ENCODE measurements at regions not wholly inside any gene's neighbourhood (a gene's known extent, or its start where the extent isn't known, plus 50 kb on each side); places are given as distances from the start of the nearest gene placed in this dataset.

- DNase-seq: no peak
- peaks cover 0 to 12% of the 10 kb centered on the region in 2 donors for H3K27me3 ChIP-seq (ENCODE audit: control insufficient read depth in 2 of 2, insufficient read depth in 2 of 2, low read length in 2 of 2)
- H3K4me2 ChIP-seq (replicated peaks; ENCODE audit: extremely low read depth, low read length, poor library complexity, severe bottlenecking): no peak overlapping the region
- H3K4me1 ChIP-seq (ENCODE audit: control insufficient read depth in 1 of 2, insufficient read depth in 2 of 2, low read length in 2 of 2): peaks cover 0 to 3% of the 10 kb centered on the region in 2 donors
- no peak for TF ChIP-seq CTCF (IDR thresholded peaks at IDR 0.05)
- peaks cover 0 to 2% (median 0%) of the 10 kb centered on the region in 7 donors for H3K9me3 Mint-ChIP-seq
- H4K20me1 ChIP-seq (ENCODE audit: insufficient read depth, low read length): no peaks in the 10 kb centered on the region
- peaks cover 8% of the 10 kb centered on the region for H3K4me1 Mint-ChIP-seq
- H3K9me3 ChIP-seq (replicated peaks in 1 of 2; ENCODE audit: control insufficient read depth in 1 of 2, insufficient read depth in 1 of 2, low read length in 2 of 2): no peaks in the 10 kb centered on the region
- no peak overlapping the region for H3K27ac Mint-ChIP-seq
- intact Hi-C loops (cut with micrococcal nuclease): loop anchor here in 1 of 2 donors (5.0 kb wide), 1 partner anchor 647 kb away; no protein-coding TSS in a partner anchor
- no peak overlapping the region for H3K9ac ChIP-seq (ENCODE audit: insufficient read depth, low read length, poor library complexity, severe bottlenecking)
- no peak overlapping the region for H3K4me3 ChIP-seq (replicated peaks in 1 of 3; ENCODE audit: low read depth in 2 of 3, low read length in 3 of 3)
- no peaks in the 10 kb centered on the region for H3K36me3 ChIP-seq (replicated peaks in 1 of 2; ENCODE audit: control insufficient read depth in 1 of 2, insufficient read depth in 2 of 2, low read length in 2 of 2)
- H2AFZ ChIP-seq (ENCODE audit: insufficient read depth, low read depth, low read length, poor library complexity, severe bottlenecking): no peak overlapping the region
- H3K27me3 Mint-ChIP-seq (ENCODE audit: low read depth in 3 of 3): peaks cover 11 to 29% (median 18%) of the 10 kb centered on the region in 3 donors
- no peaks in the 10 kb centered on the region for H3K79me2 ChIP-seq (ENCODE audit: insufficient read depth, low read length)
- no peak overlapping the region for H3K4me3 Mint-ChIP-seq
- H3K36me3 Mint-ChIP-seq: no peaks in the 10 kb centered on the region
- H3K27ac ChIP-seq (ENCODE audit: low read depth in 1 of 2, low read length in 2 of 2): no peak overlapping the region
- WGBS (ENCODE audit: insufficient coverage): 83% methylated on average over 7 of the region's 7 CpGs
Observed at GRCh38 chr18:47749600-47749973, 180.9 kb downstream of the SMAD2 start.

- Histone ChIP-seq H2AFZ (ENCODE audit: insufficient read depth, low read depth, low read length, poor library complexity, severe bottlenecking) (peak overlapping the region; percentile 42), H3K27ac (ENCODE audit: low read depth in 1 of 2, low read length in 2 of 2) (no peak overlapping the region), H3K4me2 (replicated peaks; ENCODE audit: extremely low read depth, low read length, poor library complexity, severe bottlenecking) (peak overlapping the region; percentile 60), H3K27me3 (ENCODE audit: control insufficient read depth in 2 of 2, insufficient read depth in 2 of 2, low read length in 2 of 2) (peaks cover 0 to 12% of the 10 kb centered on the region in 2 donors), H3K9me3 (replicated peaks in 1 of 2; ENCODE audit: control insufficient read depth in 1 of 2, insufficient read depth in 1 of 2, low read length in 2 of 2) (no peaks in the 10 kb centered on the region), H3K4me1 (ENCODE audit: control insufficient read depth in 1 of 2, insufficient read depth in 2 of 2, low read length in 2 of 2) (peaks cover 0 to 3% of the 10 kb centered on the region in 2 donors), H3K36me3 (replicated peaks in 1 of 2; ENCODE audit: control insufficient read depth in 1 of 2, insufficient read depth in 2 of 2, low read length in 2 of 2) (no peaks in the 10 kb centered on the region), H3K9ac (ENCODE audit: insufficient read depth, low read length, poor library complexity, severe bottlenecking) (no peak overlapping the region), H4K20me1 (ENCODE audit: insufficient read depth, low read length) (no peaks in the 10 kb centered on the region), H3K4me3 (replicated peaks in 1 of 3; ENCODE audit: low read depth in 2 of 3, low read length in 3 of 3) (no peak overlapping the region), H3K79me2 (ENCODE audit: insufficient read depth, low read length) (no peaks in the 10 kb centered on the region)
- peak; percentile 100 for TF ChIP-seq CTCF (IDR thresholded peaks at IDR 0.05)
- DNase-seq: peak; percentile 69 to 80 (median 76)
- H3K4me3 Mint-ChIP-seq: peak overlapping the region; percentile 27 to 55
- H3K27ac Mint-ChIP-seq: peak overlapping the region in 1 of 7 donors; percentile 13
- intact Hi-C loops (cut with micrococcal nuclease): loop anchor here in 1 of 2 donors (5.0 kb wide), 1 partner anchor 647 kb away; no protein-coding TSS in a partner anchor
- WGBS (ENCODE audit: insufficient coverage): 5% methylated on average over 52 of the region's 60 CpGs
- H3K9me3 Mint-ChIP-seq: peaks cover 0 to 2% (median 0%) of the 10 kb centered on the region in 7 donors
- H3K27me3 Mint-ChIP-seq (ENCODE audit: low read depth in 3 of 3): peaks cover 12 to 29% (median 17%) of the 10 kb centered on the region in 3 donors
- peaks cover 6% of the 10 kb centered on the region for H3K4me1 Mint-ChIP-seq
- no peaks in the 10 kb centered on the region for H3K36me3 Mint-ChIP-seq
Observed at GRCh38 chr18:47748847-47749599, 181.4 kb downstream of the SMAD2 start.
